Astrocyte (in vitro differentiated cells and primary cell): ENCODE measurements at regions not wholly inside any gene's neighbourhood (a gene's known extent, or its start where the extent isn't known, plus 50 kb on each side); places are given as distances from the start of the nearest gene placed in this dataset.

Source experiments
- DNase-seq: peaks from one replicate; pipeline ENCODE4 v3.0.0-alpha.2; 2010; ENCODE audit warnings: low read depth
- FAIRE-seq: peaks from 2 replicates; lab custom pipeline; 2011; peaks lifted over from hg19 to GRCh38; lab: Jason Lieb, UNC
- H2AFZ ChIP-seq: 2 replicates; pipeline ENCODE4 v1.6.0; 2012; ENCODE audit warnings: low read depth, low read length, inconsistent platforms
- H3K27ac ChIP-seq: 2 replicates; pipeline ENCODE4 v1.5.1; 2011; ENCODE audit warnings: low read depth, low read length, inconsistent platforms
- H3K27me3 ChIP-seq: 2 replicates; pipeline ENCODE4 v1.6.0; 2011; ENCODE audit warnings: low read length, inconsistent platforms; ENCODE audit not compliant: insufficient read depth
- H3K36me3 ChIP-seq: 2 replicates; pipeline ENCODE4 v1.5.1; 2011; ENCODE audit warnings: low read length, inconsistent platforms; ENCODE audit not compliant: insufficient read depth
- H3K4me1 ChIP-seq: 2 replicates; pipeline ENCODE4 v1.5.1; 2011; ENCODE audit warnings: low read length, inconsistent platforms; ENCODE audit not compliant: insufficient read depth
- H3K4me2 ChIP-seq: 2 replicates; pipeline ENCODE4 v1.6.0; 2012; ENCODE audit warnings: low read length, inconsistent platforms
- H3K4me3 ChIP-seq: 2 replicates; pipeline ENCODE4 v1.5.1; 2011; ENCODE audit warnings: low read depth, mild to moderate bottlenecking, low read length, inconsistent platforms; ENCODE audit not compliant: insufficient read depth
- H3K79me2 ChIP-seq: 2 replicates; pipeline ENCODE4 v1.6.0; 2012; ENCODE audit warnings: mild to moderate bottlenecking, low read length, inconsistent platforms; ENCODE audit not compliant: insufficient read depth
- H3K9ac ChIP-seq: 2 replicates; pipeline ENCODE4 v1.6.0; 2012; ENCODE audit warnings: mild to moderate bottlenecking, low read length, inconsistent platforms
- H3K9me3 ChIP-seq: 2 replicates; pipeline ENCODE4 v1.5.1; 2012; ENCODE audit warnings: low read depth, mild to moderate bottlenecking, low read length, inconsistent platforms; ENCODE audit not compliant: insufficient read depth
- H4K20me1 ChIP-seq: 2 replicates; pipeline ENCODE4 v1.6.0; 2012; ENCODE audit warnings: low read length, inconsistent platforms; ENCODE audit not compliant: insufficient read depth
- H3K27ac Mint-ChIP-seq: one replicate; pipeline ENCODE4 v1.8.0; 2021; ENCODE audit warnings: mild to moderate bottlenecking, mixed read lengths; ENCODE audit not compliant: unreplicated experiment
- H3K27me3 Mint-ChIP-seq: one replicate; pipeline ENCODE4 v1.8.0; 2021; ENCODE audit warnings: low read depth, mixed read lengths; ENCODE audit not compliant: unreplicated experiment
- H3K36me3 Mint-ChIP-seq: one replicate; pipeline ENCODE4 v1.8.0; 2021; ENCODE audit warnings: low read depth, mixed read lengths; ENCODE audit not compliant: unreplicated experiment
- H3K4me1 Mint-ChIP-seq: one replicate; pipeline ENCODE4 v1.8.0; 2021; ENCODE audit warnings: low read depth, mixed read lengths; ENCODE audit not compliant: unreplicated experiment
- H3K4me3 Mint-ChIP-seq: one replicate; pipeline ENCODE4 v1.8.0; 2021; ENCODE audit warnings: mild to moderate bottlenecking, moderate library complexity, mixed read lengths; ENCODE audit not compliant: unreplicated experiment
- H3K9me3 Mint-ChIP-seq: one replicate; pipeline ENCODE4 v1.8.0; 2021; ENCODE audit warnings: mild to moderate bottlenecking, mixed read lengths; ENCODE audit not compliant: unreplicated experiment
- EZH2 ChIP-seq: IDR thresholded peaks from 2 replicates; pipeline ENCODE4 v1.6.1; 2012; ENCODE audit warnings: mild to moderate bottlenecking, low read length, inconsistent platforms; ENCODE audit not compliant: insufficient read depth
- TF ChIP-seq, protein P1 (sequence below): IDR thresholded peaks from 2 replicates; pipeline ENCODE4 v1.5.1; 2011; ENCODE audit warnings: low read depth, mild to moderate bottlenecking, inconsistent platforms, low read length, moderate library complexity; ENCODE audit not compliant: insufficient read depth

DNA sequence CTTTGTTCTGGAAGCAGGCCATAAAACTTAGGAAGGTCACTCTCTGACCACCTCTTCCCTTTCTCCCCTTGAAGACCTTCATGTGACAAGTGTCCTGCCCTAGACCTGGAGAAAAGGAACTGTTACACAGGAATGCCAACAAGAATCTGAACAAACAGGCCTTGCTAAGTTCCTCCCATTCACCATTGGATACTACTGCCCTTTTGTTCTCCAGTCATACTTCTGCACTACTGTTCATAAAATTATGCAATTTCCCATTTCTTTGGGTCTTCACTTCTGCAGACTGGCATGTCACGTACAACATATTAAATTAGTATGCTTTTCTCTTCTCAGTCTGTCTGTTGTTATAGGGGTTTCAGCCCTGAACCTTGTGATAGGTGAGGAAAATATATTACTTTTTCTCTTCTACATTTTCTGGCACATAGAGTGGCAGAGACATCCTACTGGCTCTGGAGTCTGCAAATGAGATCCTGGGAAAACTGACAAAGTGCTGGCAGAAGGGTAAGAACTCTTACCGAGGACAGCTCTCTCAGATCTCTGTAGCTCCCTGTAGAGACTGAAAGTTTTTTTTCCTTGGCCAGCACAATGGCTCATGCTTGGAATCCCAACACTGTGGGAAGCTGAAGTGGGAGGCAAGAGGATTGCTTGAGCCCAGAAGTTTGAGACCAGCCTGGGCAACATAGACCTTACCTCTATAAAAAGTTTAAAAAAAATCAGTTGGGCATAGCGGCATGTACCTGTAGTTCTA is 87.6 kb upstream of the SPRY2 start:
- TF ChIP-seq, protein P1, sequence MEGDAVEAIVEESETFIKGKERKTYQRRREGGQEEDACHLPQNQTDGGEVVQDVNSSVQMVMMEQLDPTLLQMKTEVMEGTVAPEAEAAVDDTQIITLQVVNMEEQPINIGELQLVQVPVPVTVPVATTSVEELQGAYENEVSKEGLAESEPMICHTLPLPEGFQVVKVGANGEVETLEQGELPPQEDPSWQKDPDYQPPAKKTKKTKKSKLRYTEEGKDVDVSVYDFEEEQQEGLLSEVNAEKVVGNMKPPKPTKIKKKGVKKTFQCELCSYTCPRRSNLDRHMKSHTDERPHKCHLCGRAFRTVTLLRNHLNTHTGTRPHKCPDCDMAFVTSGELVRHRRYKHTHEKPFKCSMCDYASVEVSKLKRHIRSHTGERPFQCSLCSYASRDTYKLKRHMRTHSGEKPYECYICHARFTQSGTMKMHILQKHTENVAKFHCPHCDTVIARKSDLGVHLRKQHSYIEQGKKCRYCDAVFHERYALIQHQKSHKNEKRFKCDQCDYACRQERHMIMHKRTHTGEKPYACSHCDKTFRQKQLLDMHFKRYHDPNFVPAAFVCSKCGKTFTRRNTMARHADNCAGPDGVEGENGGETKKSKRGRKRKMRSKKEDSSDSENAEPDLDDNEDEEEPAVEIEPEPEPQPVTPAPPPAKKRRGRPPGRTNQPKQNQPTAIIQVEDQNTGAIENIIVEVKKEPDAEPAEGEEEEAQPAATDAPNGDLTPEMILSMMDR: no peak
- no peak for TF ChIP-seq EZH2
- Mint-ChIP-seq H3K4me3 (no peak overlapping the region), H3K27ac (no peak overlapping the region), H3K27me3 (no peaks in the 10 kb centered on the region), H3K4me1 (no peaks in the 10 kb centered on the region), H3K9me3 (peaks cover 15% of the 10 kb centered on the region), H3K36me3 (peaks cover 6% of the 10 kb centered on the region)
- DNase-seq: no peak
- Histone ChIP-seq H3K4me2 (no peak overlapping the region), H3K27ac (no peak overlapping the region), H3K4me3 (no peak overlapping the region), H4K20me1 (no peaks in the 10 kb centered on the region), H3K4me1 (no peaks in the 10 kb centered on the region), H3K9me3 (peaks cover 2% of the 10 kb centered on the region), H3K9ac (no peak overlapping the region), H3K79me2 (no peaks in the 10 kb centered on the region), H3K36me3 (no peaks in the 10 kb centered on the region), H3K27me3 (no peaks in the 10 kb centered on the region), H2AFZ (no peak overlapping the region)
- no peak for FAIRE-seq

DNA sequence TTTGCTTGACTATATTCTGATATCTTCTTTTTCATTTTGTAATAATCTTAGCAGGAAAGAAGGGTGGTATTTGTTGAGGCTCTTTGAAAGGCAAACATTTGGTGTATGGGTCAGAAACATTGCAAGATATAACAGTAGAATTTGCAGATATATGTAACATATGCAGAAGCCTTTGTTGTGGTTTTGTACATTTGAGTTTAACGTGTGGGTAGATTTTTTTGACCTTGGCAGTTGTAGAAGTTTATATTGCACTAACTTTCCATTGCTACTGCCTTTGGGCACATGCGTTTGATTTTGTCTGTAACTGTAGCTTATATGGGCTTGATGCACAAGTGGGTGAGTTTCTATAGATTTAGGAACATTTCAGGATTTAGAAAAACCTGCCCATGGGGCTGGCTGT is 78.5 kb upstream of the SPRY2 start:
- no peak overlapping the region for H3K4me3 Mint-ChIP-seq
- TF ChIP-seq, protein P1: no peak
- TF ChIP-seq EZH2: no peak
- H3K27ac Mint-ChIP-seq: no peak overlapping the region
- Histone ChIP-seq H3K9ac (no peak overlapping the region), H3K4me3 (no peak overlapping the region), H3K9me3 (peaks cover 2% of the 10 kb centered on the region), H3K27ac (no peak overlapping the region), H3K27me3 (no peaks in the 10 kb centered on the region), H3K4me2 (no peak overlapping the region), H3K36me3 (no peaks in the 10 kb centered on the region), H3K79me2 (no peaks in the 10 kb centered on the region), H3K4me1 (no peaks in the 10 kb centered on the region), H4K20me1 (no peaks in the 10 kb centered on the region), H2AFZ (no peak overlapping the region)
- no peaks in the 10 kb centered on the region for H3K27me3 Mint-ChIP-seq
- peaks cover 17% of the 10 kb centered on the region for H3K9me3 Mint-ChIP-seq
- H3K4me1 Mint-ChIP-seq: peaks cover 7% of the 10 kb centered on the region
- no peak for DNase-seq
- no peak for FAIRE-seq
- H3K36me3 Mint-ChIP-seq: peaks cover 4% of the 10 kb centered on the region

DNA sequence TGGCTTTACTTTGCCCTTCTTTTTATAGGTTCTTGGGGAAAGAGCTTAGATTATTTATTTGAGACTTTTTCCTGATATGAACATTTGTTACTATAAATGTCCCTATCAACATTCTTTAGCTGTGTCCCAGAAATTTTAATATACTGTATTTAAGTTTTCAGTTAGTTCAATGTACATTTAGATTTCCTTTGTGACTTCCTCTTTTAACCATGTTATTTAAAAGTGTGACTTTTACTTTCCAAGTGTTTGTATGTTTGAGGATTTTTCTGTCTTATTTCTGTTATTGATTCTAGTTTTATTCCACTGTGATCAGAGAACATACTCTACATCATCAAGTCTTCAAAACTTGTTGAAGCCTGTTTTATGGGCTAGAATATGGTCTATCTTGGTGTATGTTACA is 72.7 kb upstream of the SPRY2 start:
- Histone ChIP-seq H4K20me1 (no peaks in the 10 kb centered on the region), H3K27ac (no peak overlapping the region), H3K79me2 (no peaks in the 10 kb centered on the region), H3K36me3 (no peaks in the 10 kb centered on the region), H3K9me3 (no peaks in the 10 kb centered on the region), H3K4me1 (no peaks in the 10 kb centered on the region), H3K4me2 (no peak overlapping the region), H3K9ac (no peak overlapping the region), H3K27me3 (no peaks in the 10 kb centered on the region), H2AFZ (no peak overlapping the region), H3K4me3 (no peak overlapping the region)
- Mint-ChIP-seq H3K4me1 (peaks cover 5% of the 10 kb centered on the region), H3K9me3 (no peaks in the 10 kb centered on the region), H3K4me3 (no peak overlapping the region), H3K27ac (no peak overlapping the region), H3K36me3 (no peaks in the 10 kb centered on the region), H3K27me3 (no peaks in the 10 kb centered on the region)
- DNase-seq (no peak), FAIRE-seq (no peak)
- no peak for TF ChIP-seq EZH2
- TF ChIP-seq, protein P1: no peak
